GM19238 (cell line): ENCODE measurements at regions not wholly inside any gene's neighbourhood (a gene's known extent, or its start where the extent isn't known, plus 50 kb on each side); places are given as distances from the start of the nearest gene placed in this dataset.

ENCODE experiments used
- DNase-seq: peaks from one replicate; pipeline ENCODE4 v3.0.0; 2011; ENCODE audit warnings: low spot score; ENCODE audit not compliant: insufficient read length

DNA sequence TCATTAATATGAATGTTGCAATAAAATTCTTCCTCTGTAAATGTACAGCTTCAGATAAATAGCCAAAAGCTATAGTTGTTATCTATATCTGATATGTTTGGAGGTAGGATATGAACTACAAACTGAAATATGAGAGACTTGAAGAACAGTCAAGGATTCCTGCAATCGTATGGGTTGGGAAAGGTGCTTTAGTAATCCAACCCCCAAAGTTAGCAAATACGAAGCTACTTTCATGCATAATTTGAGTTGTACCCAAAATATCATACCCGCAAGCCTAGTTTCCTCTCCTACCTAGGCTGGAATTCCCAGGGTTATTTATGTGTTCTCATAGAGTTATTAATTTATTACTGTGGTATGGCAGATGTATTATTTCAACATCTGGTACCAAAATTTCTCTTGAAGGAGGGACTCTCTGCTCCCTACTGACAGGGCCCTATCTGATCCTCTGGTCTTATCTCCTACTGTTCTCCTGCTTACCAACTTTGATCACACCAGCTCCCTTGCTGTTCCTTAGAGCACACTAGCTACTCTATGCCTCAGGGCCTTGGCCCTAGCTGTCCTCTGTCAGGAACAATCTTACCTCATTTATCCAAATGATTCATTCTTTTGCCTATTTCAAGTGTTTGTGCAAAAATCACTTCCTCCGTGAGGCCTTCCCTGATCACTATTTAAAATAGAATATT lies 140.4 kb upstream of the CCDC54 start:
- DNase-seq, result no peak

DNA sequence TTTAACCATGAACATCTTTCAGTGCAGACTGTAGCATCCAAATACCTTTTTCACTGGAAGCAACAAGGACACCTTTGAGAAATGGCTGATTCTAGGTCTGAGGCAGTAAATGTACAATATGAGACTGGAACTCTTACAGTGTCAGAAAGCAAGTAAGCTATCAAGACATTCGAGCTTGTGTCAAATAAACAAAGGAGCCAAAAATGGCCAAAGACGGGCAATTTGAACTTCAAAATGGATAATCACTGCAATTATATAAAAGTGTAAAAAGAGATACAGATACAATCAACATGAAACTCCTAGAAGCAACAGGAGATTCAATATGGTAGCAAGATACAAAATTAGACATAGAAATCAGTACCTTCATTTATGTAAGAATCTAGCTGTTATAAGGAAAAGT lies 138.5 kb upstream of the CCDC54 start:
- no peak for DNase-seq

DNA sequence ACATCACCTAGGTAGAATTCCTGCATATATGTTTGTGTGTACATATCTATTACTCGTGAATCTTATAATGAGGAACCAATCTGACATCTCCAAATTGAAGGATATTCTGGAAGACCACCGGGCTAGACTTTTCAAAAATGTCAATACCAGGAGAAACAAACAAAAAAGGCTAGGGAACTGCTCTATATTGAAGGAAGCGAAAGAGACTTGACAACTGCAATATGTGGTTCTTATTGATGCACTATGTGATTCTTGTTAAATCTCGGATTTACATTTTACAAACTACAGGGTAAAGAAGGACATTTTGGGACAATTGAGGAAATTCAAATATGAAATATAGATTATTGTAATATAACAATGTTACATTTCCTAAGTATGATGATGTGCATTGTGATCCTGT lies 137.5 kb upstream of the CCDC54 start:
- DNase-seq, result no peak

DNA sequence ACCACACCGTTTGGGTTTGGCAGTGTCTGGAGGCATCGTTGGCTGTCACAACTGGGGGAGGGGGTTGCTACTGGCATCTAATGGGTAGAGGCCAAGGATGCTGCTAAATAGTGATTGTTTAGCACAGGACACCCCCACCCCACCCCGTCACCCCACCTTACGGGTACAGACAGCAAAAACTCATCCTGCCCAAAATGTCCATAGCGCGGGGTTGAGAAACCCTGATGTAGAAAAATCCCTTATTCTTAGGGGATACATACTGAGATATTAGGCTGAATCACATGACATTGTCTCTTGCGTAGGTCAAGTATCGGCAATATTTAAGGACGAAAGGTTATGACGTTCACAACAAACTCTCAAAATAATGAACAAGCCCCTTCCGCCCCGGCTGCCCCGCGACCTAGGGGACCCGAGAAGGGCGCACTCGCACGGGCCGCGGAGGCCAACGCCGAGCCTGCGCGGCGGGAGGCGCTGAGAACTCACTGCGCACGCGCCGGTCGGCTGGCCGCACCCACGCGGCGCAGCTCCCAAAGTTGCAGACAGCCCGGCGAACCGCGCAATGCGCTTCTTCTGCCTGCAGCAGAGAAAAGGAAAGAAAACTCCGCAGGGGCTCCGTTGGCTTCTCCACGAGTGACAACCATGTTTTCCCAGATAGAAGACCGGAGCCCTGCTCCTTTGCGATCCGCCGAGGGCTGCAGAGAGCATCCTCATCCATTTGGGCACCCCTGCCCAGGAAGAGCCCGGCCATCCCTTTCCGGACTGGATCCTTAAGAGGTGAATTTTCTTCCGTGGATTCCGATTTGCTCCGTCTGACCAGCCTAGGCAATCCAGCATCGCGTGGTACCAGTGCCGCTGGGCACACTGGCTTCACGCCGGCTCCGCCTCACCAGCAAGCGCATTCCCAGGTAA lies 136.8 kb upstream of the CCDC54 start:
- peak; percentile 67 for DNase-seq

DNA sequence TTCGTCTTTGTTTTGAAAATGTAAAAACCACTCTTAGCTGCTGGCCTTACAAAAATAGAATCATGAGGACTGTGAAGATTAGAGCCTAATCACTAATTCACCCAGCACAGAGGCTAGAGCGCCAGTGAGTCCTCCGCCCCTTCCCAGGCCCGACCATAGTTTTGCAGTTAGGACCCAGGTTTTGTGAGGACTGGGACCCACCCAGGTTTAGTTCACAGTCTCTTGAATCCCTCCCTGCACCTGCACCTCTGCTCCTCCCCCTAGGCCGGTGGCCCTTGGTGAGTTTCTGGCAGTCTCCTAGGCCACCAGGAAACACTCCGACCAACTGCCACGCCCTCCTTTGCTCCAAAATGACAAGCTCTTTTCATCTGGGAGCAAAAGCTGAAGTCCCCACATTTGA lies 136.0 kb upstream of the CCDC54 start:
- DNase-seq, result no peak

DNA sequence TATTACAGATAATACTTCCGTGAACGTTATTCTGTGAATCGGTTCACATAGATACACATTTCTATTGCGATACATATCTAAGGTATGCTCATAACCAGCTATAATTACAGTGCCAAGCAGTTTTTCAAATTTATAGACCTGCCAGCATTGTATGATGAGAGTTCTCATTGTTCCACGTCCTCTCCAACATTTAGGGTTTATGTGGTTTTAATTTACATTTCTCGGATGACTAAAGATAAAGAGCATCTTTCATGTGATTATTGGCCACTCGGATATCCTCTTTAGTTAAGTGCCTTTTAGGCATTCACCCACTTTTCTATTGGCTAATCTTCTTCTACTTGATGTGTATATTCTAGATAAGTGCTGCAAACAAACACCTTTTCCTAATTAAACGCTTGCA lies 134.7 kb upstream of the CCDC54 start:
- no peak for DNase-seq

DNA sequence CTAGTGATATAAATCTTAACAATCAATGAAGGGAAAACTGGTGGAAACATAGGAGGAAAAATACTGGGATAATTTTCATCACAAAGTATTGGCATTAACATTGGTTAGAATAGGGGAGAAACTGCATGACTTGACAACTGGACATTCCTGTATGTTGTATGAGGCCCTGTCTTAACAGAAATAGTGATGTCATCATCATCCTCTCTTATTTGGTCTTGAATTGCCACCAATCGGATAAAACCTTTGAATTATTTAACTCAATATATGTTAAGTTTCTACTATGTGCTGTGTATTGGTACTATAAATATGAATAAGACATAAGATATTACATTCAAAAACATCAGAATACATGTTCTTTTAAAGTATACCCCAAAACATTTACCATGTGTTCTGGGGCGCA lies 130.1 kb upstream of the CCDC54 start:
- DNase-seq, result no peak

DNA sequence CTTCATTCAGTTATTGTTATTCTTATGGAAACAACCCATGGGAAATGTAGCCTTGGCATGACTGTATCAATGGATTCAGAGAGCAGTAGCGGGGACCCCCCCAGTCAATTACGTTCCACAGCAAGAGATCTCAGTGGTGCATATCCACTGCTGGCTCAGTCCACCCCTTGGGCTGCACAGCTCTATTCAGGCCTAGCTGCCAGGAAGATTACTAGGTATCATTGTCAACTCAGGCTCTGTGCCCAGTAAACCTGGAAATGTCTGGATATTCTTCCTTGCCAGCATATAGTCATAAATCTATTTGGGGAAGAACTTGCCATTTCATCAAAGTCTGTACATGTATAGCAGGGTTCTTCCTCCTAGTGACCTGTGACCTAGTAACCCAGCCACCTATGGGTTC lies 128.1 kb upstream of the CCDC54 start:
- no peak for DNase-seq

DNA sequence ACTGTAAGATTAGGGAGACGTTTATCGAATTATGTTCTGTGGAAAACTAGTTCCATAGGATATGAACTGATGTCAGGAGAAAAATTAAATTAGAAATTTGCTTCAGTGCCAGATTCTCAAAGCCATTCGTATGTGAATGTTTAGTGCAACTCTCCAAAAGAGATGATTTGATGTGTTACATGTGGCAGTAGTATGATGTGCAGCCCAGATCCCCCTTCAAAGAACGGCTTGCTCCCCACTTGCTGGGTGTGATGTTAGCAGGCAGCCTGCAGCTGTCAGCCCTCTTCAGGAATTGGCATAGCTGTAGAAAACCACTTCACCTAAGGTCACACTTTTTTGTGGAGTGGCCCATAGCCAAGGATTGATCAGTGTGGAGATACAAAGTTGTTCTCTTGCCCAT lies 127.0 kb upstream of the CCDC54 start:
- no peak for DNase-seq

DNA sequence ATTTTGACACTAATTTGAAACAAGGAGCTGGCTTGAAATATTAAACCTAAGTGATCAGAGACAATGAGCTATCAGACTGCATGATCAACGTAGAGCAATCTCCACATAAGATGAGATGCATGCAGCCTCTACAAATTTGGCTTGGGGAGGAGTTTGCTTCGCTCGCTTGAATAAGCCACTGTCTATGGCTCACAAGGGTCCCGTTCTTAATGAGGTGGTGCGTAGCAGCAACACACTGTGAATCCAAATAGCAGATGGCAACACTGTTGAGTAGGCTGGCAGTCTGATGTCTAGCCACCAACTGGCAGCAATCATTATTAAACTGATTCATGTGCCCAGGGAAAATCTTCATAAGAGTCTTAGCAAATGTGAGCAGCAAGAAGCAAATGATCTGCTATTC lies 125.4 kb upstream of the CCDC54 start:
- no peak for DNase-seq

DNA sequence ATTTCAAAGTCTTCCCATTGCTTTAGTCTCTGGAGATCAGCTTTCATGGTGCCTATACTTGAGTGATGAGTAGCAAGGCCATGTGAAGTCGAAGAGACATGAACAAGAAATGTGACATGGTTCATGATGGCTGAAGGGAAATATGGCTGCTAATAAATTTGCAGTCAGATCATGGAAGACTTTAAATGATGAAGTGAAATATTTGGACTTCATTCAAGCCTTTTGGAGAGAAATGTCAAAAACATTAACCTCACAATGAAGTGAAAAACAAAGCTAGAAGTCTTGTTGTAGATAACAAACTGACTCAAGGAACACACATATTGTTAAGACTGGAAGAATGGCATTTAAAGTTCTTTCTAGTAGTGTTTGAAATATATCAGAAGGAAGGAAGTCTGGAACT lies 120.3 kb upstream of the CCDC54 start:
- DNase-seq, result no peak

DNA sequence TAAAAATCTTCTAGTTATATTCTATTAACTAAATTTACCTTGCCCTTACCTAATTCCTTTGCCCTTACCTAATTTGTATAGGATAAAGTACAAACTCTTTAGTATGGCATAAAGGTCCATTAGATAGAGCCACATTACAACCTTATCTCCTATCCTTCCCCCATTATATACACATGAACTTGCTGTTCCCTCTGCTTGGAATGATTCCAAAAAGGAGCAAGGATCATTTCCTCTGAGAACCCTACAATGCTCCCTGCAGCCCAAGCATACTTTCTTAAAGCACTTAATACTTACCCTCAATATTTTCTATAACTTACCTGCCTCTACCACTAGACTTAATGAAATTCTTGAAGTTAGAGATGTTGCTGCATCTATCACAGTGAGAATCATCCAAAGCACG lies 118.9 kb upstream of the CCDC54 start:
- DNase-seq, result no peak

DNA sequence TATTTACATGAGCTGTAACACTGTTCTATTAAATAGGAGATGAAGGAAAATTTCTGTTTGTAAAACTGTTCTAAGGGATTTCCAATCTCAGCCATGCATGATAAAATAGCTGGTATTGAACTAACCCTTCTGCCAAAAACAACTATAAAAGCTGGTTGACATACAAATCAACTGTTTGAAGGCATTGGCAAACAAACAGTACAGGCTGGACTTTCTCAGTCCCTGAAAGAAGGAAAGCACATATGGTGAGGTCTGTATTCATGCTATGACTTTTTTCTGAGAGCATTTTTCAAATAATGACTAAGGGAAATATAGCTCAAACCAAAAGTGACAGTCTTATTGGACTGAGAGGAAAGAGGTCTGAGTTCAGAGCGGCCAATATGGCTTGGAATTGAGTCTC lies 117.0 kb upstream of the CCDC54 start:
- DNase-seq, result no peak

DNA sequence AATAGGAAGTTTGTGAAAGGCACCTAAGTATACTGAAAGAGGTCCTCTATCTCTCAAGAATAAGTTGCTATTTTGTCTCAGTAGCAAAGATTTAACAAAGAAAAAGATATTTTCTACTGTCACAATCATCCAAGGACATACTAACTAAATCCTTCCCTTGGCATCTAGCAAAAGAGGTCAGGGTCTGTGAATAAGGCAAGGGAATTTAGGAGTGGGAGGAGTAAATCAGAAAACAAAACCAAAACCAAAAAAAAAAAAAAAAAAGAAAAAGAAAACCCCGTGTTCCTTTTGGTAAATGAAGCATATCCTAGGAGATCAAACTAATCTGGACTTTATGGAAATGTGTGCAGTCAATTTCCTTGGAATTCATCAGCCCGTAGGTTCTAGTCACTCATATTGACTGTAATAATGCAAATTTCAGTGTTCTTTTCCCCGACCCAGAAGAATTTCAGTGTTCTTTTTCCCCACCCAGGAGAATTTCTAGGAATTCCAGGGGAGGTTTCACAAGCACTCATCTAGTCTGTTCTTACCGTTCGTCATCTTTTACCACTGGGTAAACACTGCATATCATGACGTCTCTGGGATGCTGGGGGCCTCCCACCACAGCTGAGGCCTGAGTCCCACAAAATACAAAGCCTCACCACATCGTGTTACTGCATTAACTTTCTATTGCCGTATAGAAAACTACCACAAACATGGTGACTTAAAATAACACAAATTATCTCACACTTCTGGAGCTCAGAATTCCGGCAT lies 113.8 kb upstream of the CCDC54 start:
- DNase-seq, result no peak

DNA sequence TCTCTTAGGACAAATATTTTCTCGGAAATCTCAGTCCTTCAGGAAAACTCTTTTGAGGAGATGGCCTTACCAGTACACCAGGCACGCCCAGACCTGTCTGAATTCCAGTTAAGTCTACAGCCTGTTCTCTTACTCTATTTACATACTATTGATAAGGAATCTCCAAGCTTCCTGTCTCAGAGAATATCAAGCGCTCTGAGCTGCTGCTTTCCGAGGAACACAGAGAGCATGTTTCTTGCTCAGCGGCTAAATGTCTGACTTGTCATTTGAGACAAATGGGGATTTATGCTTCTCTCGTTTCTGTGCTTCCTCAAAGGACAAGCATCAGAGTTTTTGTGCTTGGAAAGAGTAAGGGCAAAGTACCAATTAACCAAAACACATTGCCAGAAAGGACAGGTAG lies 112.4 kb upstream of the CCDC54 start:
- DNase-seq, result no peak

DNA sequence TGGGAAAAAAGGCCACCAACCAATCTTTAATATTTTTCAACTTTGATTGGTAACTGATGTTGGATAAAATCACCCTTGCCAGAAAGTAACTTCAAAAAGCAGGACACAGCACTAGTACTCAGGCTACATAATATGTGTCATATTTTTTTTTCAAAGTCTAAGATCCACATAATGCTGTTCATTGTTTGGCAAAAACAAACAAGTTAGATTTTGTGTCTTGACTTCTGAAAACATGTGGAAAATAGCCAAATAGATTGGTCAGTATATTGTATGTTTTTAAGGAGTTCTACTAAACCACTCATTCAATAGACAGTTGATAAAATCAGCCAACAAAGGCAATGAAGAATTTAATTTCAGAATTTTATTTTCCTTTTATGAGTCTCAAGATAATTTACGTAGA lies 111.7 kb upstream of the CCDC54 start:
- DNase-seq, result no peak

DNA sequence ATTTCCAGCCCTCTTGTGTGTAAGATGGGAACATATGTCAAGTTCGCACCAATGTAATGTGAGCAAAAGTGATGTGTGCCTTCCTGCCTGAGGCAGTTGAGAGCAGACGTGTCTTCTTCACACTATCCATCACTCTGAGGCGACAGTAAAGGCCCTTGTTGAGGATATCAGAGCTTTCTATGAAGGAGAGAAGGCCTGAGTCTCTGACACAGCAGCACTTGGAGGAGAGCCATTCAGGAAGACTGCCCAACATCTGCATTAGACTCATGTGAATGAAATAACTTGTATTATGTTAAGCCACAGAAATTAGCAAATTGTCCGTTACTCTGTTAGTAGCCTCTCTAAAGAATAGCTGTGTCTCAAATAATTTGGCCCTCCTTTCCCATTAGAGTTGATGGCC lies 108.8 kb upstream of the CCDC54 start:
- no peak for DNase-seq

DNA sequence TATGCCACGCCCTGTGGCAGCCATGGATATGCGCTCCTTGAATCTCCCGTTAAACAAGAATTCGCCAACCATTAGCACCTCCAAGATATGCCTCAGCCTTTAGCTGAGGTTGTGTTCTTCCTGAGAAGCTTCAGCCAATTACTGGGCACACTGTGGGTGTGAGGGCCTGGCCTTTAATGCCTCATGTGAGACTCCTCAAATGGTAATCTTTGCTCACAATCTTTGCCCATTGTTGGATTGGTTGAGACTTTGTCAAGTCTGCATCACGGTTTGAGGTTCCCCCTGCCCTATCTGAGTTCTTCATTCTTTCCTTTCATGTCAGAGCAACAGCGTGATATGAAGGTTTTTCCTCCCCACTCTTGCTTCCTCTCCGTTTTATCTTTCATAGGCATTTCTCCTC lies 108.1 kb upstream of the CCDC54 start:
- DNase-seq, result no peak

DNA sequence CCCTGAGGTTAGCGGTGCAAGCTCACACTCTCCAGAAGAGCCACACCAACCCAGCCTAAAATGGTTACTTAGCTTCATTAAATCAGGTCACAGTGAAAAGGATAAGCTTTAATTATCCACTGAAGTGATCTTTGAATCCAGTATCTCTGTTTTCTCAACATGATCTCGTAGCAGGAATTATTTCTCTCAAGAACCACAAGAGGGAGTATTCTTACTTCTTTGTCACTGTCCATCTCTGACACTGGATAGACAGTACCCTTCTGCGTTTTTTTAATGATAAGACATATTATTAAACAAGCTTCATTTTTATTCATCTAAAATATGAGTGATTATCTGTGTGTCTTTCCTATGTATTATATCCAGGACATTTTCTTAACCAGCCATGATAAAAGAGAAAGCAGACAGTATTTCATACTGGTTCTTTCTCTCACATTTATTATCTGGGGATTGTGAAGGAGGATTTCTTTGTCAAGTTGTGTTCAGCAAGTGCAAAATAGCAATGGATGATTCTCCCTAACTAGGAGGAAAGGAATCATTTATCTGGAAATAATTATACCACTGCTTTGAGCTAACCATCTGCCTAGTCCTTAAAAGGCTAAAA lies 105.4 kb upstream of the CCDC54 start:
- no peak for DNase-seq

DNA sequence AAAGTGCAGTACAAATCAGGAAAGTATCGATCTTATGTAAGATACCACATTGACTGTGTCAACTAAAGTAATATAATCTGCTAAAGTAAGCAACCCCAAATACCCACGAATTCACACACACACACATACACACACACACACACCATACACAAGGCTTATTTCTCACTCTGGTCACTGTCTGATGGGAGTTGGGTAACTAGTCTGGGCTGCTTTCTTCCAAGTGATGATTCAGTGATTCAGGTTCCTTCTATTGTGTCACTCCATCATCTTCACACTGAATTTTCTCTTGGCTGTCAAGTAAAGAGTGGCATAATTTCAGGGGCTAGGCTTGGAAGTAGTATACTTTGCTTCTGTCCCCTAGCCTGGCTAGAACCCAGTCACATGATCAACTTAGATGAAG lies 104.8 kb upstream of the CCDC54 start:
- DNase-seq, result no peak

DNA sequence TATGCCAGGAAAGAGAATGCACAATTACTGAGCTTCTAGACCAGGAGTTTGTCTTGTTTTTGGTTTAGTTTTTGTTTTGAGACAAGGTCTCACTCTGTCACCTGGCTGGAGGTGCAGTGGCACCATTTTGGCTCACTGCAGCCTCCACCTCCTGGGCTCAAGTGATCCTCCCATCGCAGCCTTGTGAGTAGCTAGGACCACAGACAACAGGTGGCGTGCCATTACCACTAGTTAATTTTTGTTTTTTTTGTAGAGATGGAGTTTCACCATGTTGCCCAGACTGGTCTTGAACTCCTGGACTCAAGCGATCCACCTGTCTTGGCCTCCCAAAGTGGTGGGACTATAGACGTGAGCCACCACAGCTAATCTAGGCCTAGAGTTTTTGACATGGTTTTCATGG lies 104.4 kb upstream of the CCDC54 start:
- DNase-seq, result no peak

DNA sequence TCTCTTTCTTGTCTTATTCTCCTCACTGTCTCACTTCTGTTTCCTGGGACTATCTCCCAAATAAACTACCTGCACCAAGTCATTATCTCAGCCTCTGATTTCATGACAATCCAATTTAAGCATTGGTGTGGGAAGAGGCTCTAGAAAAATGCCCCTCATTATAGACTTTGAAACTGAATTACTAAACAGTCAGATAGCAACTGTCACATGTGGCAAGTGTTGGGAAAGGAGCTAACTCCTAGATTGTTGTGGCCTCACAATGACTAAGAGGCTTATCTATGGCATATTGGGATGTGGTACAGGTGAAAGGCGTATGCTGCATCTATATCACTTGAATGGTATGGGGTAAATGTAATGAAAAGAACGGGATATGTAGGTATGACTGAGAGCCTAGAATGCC lies 103.5 kb upstream of the CCDC54 start:
- no peak for DNase-seq
